EH (cell line): ENCODE measurements at regions not wholly inside any gene's neighbourhood (a gene's known extent, or its start where the extent isn't known, plus 50 kb on each side); places are given as distances from the start of the nearest gene placed in this dataset.

Source experiments
- DNase-seq: peaks from one replicate; pipeline ENCODE4 v3.0.0-alpha.2; 2015; ENCODE audit warnings: low read depth

GRCh38 chr1:244196571-244197285 is 145.6 kb downstream of the ZBTB18 start:
- peak; percentile 46 for DNase-seq

GRCh38 chr1:244197851-244198375 is 146.8 kb downstream of the ZBTB18 start:
- no peak for DNase-seq

- DNase-seq: no peak
Observed at GRCh38 chr1:244199902-244200301, 148.8 kb downstream of the ZBTB18 start.

GRCh38 chr1:244200596-244200995 is 149.5 kb downstream of the ZBTB18 start:
- DNase-seq: no peak

- DNase-seq: no peak
Observed at GRCh38 chr1:244201750-244202149, 150.7 kb downstream of the ZBTB18 start.

- DNase-seq: no peak
Observed at GRCh38 chr1:244204004-244204403, 152.9 kb downstream of the ZBTB18 start.

- peak; percentile 30 for DNase-seq
Observed at GRCh38 chr1:244205171-244205570, 154.1 kb downstream of the ZBTB18 start.

- no peak for DNase-seq
Observed at GRCh38 chr1:244205906-244206305, 154.8 kb downstream of the ZBTB18 start.

GRCh38 chr1:244207042-244207934 is 156.2 kb downstream of the ZBTB18 start:
- DNase-seq: no peak

GRCh38 chr1:244207935-244208244 is 156.8 kb downstream of the ZBTB18 start:
- no peak for DNase-seq

- no peak for DNase-seq
Observed at GRCh38 chr1:244209955-244210354, 158.9 kb downstream of the ZBTB18 start.

GRCh38 chr1:244210884-244211558 is 159.9 kb downstream of the ZBTB18 start:
- DNase-seq: no peak

GRCh38 chr1:244211559-244211944 is 160.5 kb downstream of the ZBTB18 start:
- DNase-seq: peak; percentile 57

GRCh38 chr1:244212219-244212618 is 161.1 kb downstream of the ZBTB18 start:
- no peak for DNase-seq

GRCh38 chr1:244212797-244213475 is 161.9 kb downstream of the ZBTB18 start:
- DNase-seq: no peak

- peak; percentile 100 for DNase-seq
Observed at GRCh38 chr1:244214009-244214967, 163.2 kb downstream of the ZBTB18 start.

- DNase-seq: no peak
Observed at GRCh38 chr1:244216836-244217235, 165.8 kb downstream of the ZBTB18 start.

- DNase-seq: no peak
Observed at GRCh38 chr1:244217711-244218110, 166.6 kb downstream of the ZBTB18 start.

GRCh38 chr1:244218220-244218619 is 167.1 kb downstream of the ZBTB18 start:
- no peak for DNase-seq

- no peak for DNase-seq
Observed at GRCh38 chr1:244219149-244219548, 168.1 kb downstream of the ZBTB18 start.

- DNase-seq: no peak
Observed at GRCh38 chr1:244219802-244220201, 168.7 kb downstream of the ZBTB18 start.
